Fibroblast of lung (primary cell): ENCODE measurements at regions not wholly inside any gene's neighbourhood (a gene's known extent, or its start where the extent isn't known, plus 50 kb on each side); places are given as distances from the start of the nearest gene placed in this dataset.
A peak's percentile ranks its signal among the peaks of the same experiment; 100 is the strongest.

ENCODE experiments used
- DNase-seq, 2 donors: peaks; one replicate each; pipeline versions ENCODE4 v3.0.0 to v3.0.0-alpha.2; 2010; ENCODE audit warnings: low read depth in 2 of 2
- H2AFZ ChIP-seq: 2 replicates; pipeline ENCODE4 v1.5.1; 2012; ENCODE audit warnings: low read length, control low read depth, inconsistent platforms
- H3K27ac ChIP-seq: 2 replicates; pipeline ENCODE4 v1.5.1; 2011; ENCODE audit warnings: low read length, control low read depth; ENCODE audit not compliant: insufficient read depth
- H3K27me3 ChIP-seq: 2 replicates; pipeline ENCODE4 v1.5.1; 2011; ENCODE audit warnings: mild to moderate bottlenecking, low read length; ENCODE audit not compliant: control insufficient read depth, insufficient read depth
- H3K36me3 ChIP-seq: 2 replicates; pipeline ENCODE4 v1.5.1; 2011; ENCODE audit warnings: low read length; ENCODE audit not compliant: control insufficient read depth, insufficient read depth
- H3K4me1 ChIP-seq: 2 replicates; pipeline ENCODE4 v1.5.1; 2011; ENCODE audit warnings: low read length; ENCODE audit not compliant: control insufficient read depth, insufficient read depth; ENCODE audit errors: extremely low read depth
- H3K4me2 ChIP-seq: 2 replicates; pipeline ENCODE4 v1.5.1; 2011; ENCODE audit warnings: low read length, control low read depth; ENCODE audit not compliant: insufficient read depth; ENCODE audit errors: extremely low read depth
- H3K4me3 ChIP-seq, 4 experiments: fragments of 200-600 bp in 1 of 4; sonication (generic) in 1 of 4; replicated peaks in 1 of 4; 2 replicates each; pipeline ENCODE4 v1.5.1; 2011 to 2016; ENCODE audit warnings: low read length in 4 of 4, low read depth in 3 of 4, mild to moderate bottlenecking in 3 of 4, control low read depth in 2 of 4, inconsistent platforms in 1 of 4, mixed read lengths in 1 of 4; ENCODE audit not compliant: insufficient read depth in 1 of 4; ENCODE audit errors: control extremely low read depth in 1 of 4
- H3K79me2 ChIP-seq: 2 replicates; pipeline ENCODE4 v1.5.1; 2012; ENCODE audit warnings: mild to moderate bottlenecking, low read length, inconsistent platforms; ENCODE audit not compliant: control insufficient read depth, insufficient read depth
- H3K9ac ChIP-seq: 2 replicates; pipeline ENCODE4 v1.5.1; 2011; ENCODE audit warnings: mild to moderate bottlenecking, low read length, control low read depth; ENCODE audit not compliant: insufficient read depth
- H3K9me3 ChIP-seq: 2 replicates; pipeline ENCODE4 v1.5.1; 2012; ENCODE audit warnings: low read depth, low read length; ENCODE audit not compliant: control insufficient read depth, insufficient read depth
- H4K20me1 ChIP-seq: 2 replicates; pipeline ENCODE4 v1.5.1; 2011; ENCODE audit warnings: low read length; ENCODE audit not compliant: control insufficient read depth, insufficient read depth; ENCODE audit errors: extremely low read depth
- EZH2 ChIP-seq: IDR thresholded peaks from 2 replicates; pipeline ENCODE4 v1.5.1; 2012; ENCODE audit warnings: low read length, control low read depth, mild to moderate bottlenecking; ENCODE audit errors: missing control alignments
- TF ChIP-seq, protein P1 (sequence below), 2 donors: IDR thresholded peaks in 1 of 2; conservative IDR thresholded peaks in 1 of 2; 1 replicate in 1 of 2; 2 replicates in 1 of 2; pipeline ENCODE4 v1.5.1; 2011 to 2012; ENCODE audit warnings: low read length in 2 of 2, control low read depth in 1 of 2, inconsistent platforms in 1 of 2, low read depth in 1 of 2, mild to moderate bottlenecking in 1 of 2

DNA sequence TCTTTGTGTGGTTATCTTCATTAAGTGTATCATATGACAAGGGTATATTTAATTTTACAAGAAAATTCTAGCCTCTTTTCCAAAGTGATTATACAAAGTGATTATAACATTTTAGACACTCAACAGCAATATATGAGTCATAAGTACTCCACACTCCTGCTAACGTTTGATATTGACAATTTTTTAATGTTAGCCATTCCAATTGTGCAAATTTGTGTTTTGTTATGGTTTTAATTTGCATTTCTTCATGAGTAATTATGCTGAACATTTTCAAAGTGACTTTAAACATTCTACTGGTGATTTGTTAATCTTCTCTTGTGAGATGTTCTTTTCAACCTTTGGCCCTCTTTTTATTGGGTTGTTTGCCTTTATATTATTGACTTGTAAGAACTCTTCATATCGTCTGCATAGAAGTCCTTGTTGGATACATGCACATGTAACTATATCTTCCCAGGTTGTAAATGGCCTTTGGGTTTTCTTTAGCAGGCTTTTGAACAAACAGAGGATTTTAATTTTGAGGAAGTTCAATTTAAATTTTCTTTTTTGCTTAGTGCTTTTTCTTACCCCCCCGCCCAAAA is 771.6 kb upstream of the ZNF608 start:
- H3K4me2 ChIP-seq: no peak overlapping the region
- H2AFZ ChIP-seq: no peak overlapping the region
- no peak for DNase-seq
- H3K9me3 ChIP-seq: no peaks in the 10 kb centered on the region
- H3K4me3 ChIP-seq: no peak overlapping the region
- no peaks in the 10 kb centered on the region for H3K4me1 ChIP-seq
- H3K9ac ChIP-seq: no peak overlapping the region
- H3K27ac ChIP-seq: no peak overlapping the region
- H4K20me1 ChIP-seq: no peaks in the 10 kb centered on the region
- no peaks in the 10 kb centered on the region for H3K36me3 ChIP-seq
- no peaks in the 10 kb centered on the region for H3K79me2 ChIP-seq
- no peaks in the 10 kb centered on the region for H3K27me3 ChIP-seq
- TF ChIP-seq EZH2: no peak
- TF ChIP-seq, protein P1, sequence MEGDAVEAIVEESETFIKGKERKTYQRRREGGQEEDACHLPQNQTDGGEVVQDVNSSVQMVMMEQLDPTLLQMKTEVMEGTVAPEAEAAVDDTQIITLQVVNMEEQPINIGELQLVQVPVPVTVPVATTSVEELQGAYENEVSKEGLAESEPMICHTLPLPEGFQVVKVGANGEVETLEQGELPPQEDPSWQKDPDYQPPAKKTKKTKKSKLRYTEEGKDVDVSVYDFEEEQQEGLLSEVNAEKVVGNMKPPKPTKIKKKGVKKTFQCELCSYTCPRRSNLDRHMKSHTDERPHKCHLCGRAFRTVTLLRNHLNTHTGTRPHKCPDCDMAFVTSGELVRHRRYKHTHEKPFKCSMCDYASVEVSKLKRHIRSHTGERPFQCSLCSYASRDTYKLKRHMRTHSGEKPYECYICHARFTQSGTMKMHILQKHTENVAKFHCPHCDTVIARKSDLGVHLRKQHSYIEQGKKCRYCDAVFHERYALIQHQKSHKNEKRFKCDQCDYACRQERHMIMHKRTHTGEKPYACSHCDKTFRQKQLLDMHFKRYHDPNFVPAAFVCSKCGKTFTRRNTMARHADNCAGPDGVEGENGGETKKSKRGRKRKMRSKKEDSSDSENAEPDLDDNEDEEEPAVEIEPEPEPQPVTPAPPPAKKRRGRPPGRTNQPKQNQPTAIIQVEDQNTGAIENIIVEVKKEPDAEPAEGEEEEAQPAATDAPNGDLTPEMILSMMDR (conservative IDR thresholded peaks at IDR 0.05 in 1 of 2, IDR thresholded peaks at IDR 0.05 in 1 of 2; ENCODE audit: low read depth in 1 of 2, low read length in 2 of 2): no peak

DNA sequence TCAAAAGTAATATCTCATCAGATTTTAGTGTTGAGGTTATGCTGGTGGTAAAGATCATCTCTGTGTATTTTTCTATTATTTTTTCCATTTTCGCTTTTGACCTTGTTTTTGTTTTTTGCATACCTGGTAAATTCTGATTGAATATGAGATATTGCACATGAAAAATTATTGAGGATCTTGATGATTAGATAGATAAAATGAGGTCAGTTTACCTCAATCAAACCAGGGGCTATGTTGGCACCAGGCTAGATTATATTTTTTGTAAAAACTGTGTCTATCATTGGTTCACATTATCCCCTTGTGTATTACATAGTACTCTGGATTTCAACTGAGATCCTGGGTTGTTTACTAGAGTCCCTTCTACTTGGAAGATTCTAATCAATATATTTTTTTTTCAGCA is 774.9 kb upstream of the ZNF608 start:
- Histone ChIP-seq H2AFZ (no peak overlapping the region), H3K4me2 (no peak overlapping the region), H3K4me3 (no peak overlapping the region), H4K20me1 (no peaks in the 10 kb centered on the region), H3K9me3 (no peaks in the 10 kb centered on the region), H3K27ac (no peak overlapping the region), H3K9ac (no peak overlapping the region), H3K27me3 (no peaks in the 10 kb centered on the region), H3K4me1 (no peaks in the 10 kb centered on the region), H3K36me3 (no peaks in the 10 kb centered on the region), H3K79me2 (no peaks in the 10 kb centered on the region)
- no peak for DNase-seq
- TF ChIP-seq, protein P1 (conservative IDR thresholded peaks at IDR 0.05 in 1 of 2, IDR thresholded peaks at IDR 0.05 in 1 of 2; ENCODE audit: low read depth in 1 of 2, low read length in 2 of 2): no peak
- TF ChIP-seq EZH2: no peak

- no peaks in the 10 kb centered on the region for H4K20me1 ChIP-seq
- no peak overlapping the region for H2AFZ ChIP-seq
- no peaks in the 10 kb centered on the region for H3K79me2 ChIP-seq
- DNase-seq: peak in 1 of 2 donors; percentile 51
- H3K36me3 ChIP-seq: no peaks in the 10 kb centered on the region
- H3K27ac ChIP-seq: no peak overlapping the region
- no peaks in the 10 kb centered on the region for H3K4me1 ChIP-seq
- no peak for TF ChIP-seq EZH2
- TF ChIP-seq, protein P1 (conservative IDR thresholded peaks at IDR 0.05 in 1 of 2, IDR thresholded peaks at IDR 0.05 in 1 of 2; ENCODE audit: low read depth in 1 of 2, low read length in 2 of 2): no peak
- H3K27me3 ChIP-seq: no peaks in the 10 kb centered on the region
- no peak overlapping the region for H3K4me2 ChIP-seq
- no peaks in the 10 kb centered on the region for H3K9me3 ChIP-seq
- H3K4me3 ChIP-seq: no peak overlapping the region
- no peak overlapping the region for H3K9ac ChIP-seq
Observed at GRCh38 chr5:125525356-125525755, 778.9 kb upstream of the ZNF608 start.
